RWPE1 (cell line): ENCODE measurements at regions not wholly inside any gene's neighbourhood (a gene's known extent, or its start where the extent isn't known, plus 50 kb on each side); places are given as distances from the start of the nearest gene placed in this dataset.

Experiments used
- CTCF ChIA-PET: fragments of 350-600 bp; sonication (Branson Sonifier 250); formaldehyde crosslinking; extraction: SDS; loops from one replicate; lab custom pipeline; 2021; lab: Yijun Ruan, JAX
- POLR2A ChIA-PET: fragments of 400-600 bp; formaldehyde crosslinking; extraction: SDS; loops from one replicate; lab custom pipeline; 2020; ENCODE audit warnings: antibody characterized with exemption; ENCODE audit not compliant: low non-redundant PET; lab: Yijun Ruan, JAX
- DNase-seq: peaks from one replicate; pipeline ENCODE4 v3.0.0; 2012; ENCODE audit warnings: low spot score
- H3K27ac ChIP-seq: fragments of 450-650 bp; 2 replicates; pipeline ENCODE4 v1.5.1; 2017
- CTCF ChIP-seq: fragments of 450-650 bp; conservative IDR thresholded peaks from 2 replicates; pipeline ENCODE4 v1.5.1; 2017; ENCODE audit warnings: low read depth, mild to moderate bottlenecking

GRCh38 chr18:64438178-64438577, 289.3 kb upstream of the LINC00305 start:
- POLR2A ChIA-PET, result no interaction called here
- no peak overlapping the region for H3K27ac ChIP-seq
- no peak for TF ChIP-seq CTCF
- no peak for DNase-seq
- CTCF ChIA-PET, result no interaction called here

- POLR2A ChIA-PET, result no interaction called here
- no peak overlapping the region for H3K27ac ChIP-seq
- CTCF ChIA-PET, result no interaction called here
- TF ChIP-seq CTCF, result no peak
- no peak for DNase-seq
Observed at GRCh38 chr18:64436111-64436510, 287.2 kb upstream of the LINC00305 start.

GRCh38 chr18:64419156-64419555, 270.3 kb upstream of the LINC00305 start:
- no peak for TF ChIP-seq CTCF
- ChIA-PET CTCF (no interaction called here), POLR2A (no interaction called here)
- no peak overlapping the region for H3K27ac ChIP-seq
- no peak for DNase-seq

- ChIA-PET POLR2A (no interaction called here), CTCF (interaction anchor here (0.8 kb wide), 1 partner anchor 16 kb away, joined by 3 read pairs; no protein-coding TSS in a partner anchor)
- H3K27ac ChIP-seq, result no peak overlapping the region
- no peak for DNase-seq
- TF ChIP-seq CTCF, result no peak
Observed at GRCh38 chr18:64416990-64417389, 268.1 kb upstream of the LINC00305 start.

- no peak for TF ChIP-seq CTCF
- ChIA-PET CTCF (no interaction called here), POLR2A (no interaction called here)
Observed at GRCh38 chr18:64415218-64415617, 266.3 kb upstream of the LINC00305 start.

GRCh38 chr18:64410685-64411084, 261.8 kb upstream of the LINC00305 start:
- ChIA-PET POLR2A (no interaction called here), CTCF (interaction anchor here (1.2 kb wide), 1 partner anchor 393 kb away, joined by 3 read pairs; no protein-coding TSS in a partner anchor)
- H3K27ac ChIP-seq, result no peak overlapping the region
- DNase-seq, result no peak
- TF ChIP-seq CTCF, result no peak

More at GRCh38 chr18:64415218-64415617, 266.3 kb upstream of the LINC00305 start:
- H3K27ac ChIP-seq, result no peak overlapping the region
- DNase-seq, result no peak
